ENCODE measurements at regions not wholly inside any gene's neighbourhood (a gene's known extent, or its start where the extent isn't known, plus 50 kb on each side); places are given as distances from the start of the nearest gene placed in this dataset.
"Not testable (repeated sequence)": the region's sequence is repeated elsewhere in the genome, so short reads cannot be mapped to it uniquely, and the experiment has no call there.

- Histone ChIP-seq H3K27ac (ENCODE audit: low read length) (no peak overlapping the region), H3K9ac (ENCODE audit: low read length) (no peak overlapping the region), H3K4me3 (ENCODE audit: low read length) (no peak overlapping the region), H3K27me3 (ENCODE audit: control insufficient read depth, insufficient read depth, low read length) (no peaks in the 10 kb centered on the region), H3K9me3 (ENCODE audit: control insufficient read depth, low read depth, low read length) (no peaks in the 10 kb centered on the region), H3K4me1 (ENCODE audit: control insufficient read depth, low read depth, low read length) (no peaks in the 10 kb centered on the region), H3K36me3 (ENCODE audit: control insufficient read depth, low read depth, low read length) (no peaks in the 10 kb centered on the region)
These were observed 1525.6 kb downstream of the MAT2B start for GRCh38 chr5:165030971-165031370.

GRCh38 chr5:165031371-165031770 lies 1526.0 kb downstream of the MAT2B start:
- H3K9me3 ChIP-seq (ENCODE audit: control insufficient read depth, low read depth, low read length): no peaks in the 10 kb centered on the region
- no peak overlapping the region for H3K4me3 ChIP-seq (ENCODE audit: low read length)
- H3K27me3 ChIP-seq (ENCODE audit: control insufficient read depth, insufficient read depth, low read length): no peaks in the 10 kb centered on the region
- H3K36me3 ChIP-seq (ENCODE audit: control insufficient read depth, low read depth, low read length): no peaks in the 10 kb centered on the region
- no peak overlapping the region for H3K27ac ChIP-seq (ENCODE audit: low read length)
- H3K4me1 ChIP-seq (ENCODE audit: control insufficient read depth, low read depth, low read length): no peaks in the 10 kb centered on the region
- no peak overlapping the region for H3K9ac ChIP-seq (ENCODE audit: low read length)

- Histone ChIP-seq H3K9me3 (ENCODE audit: control insufficient read depth, low read depth, low read length) (no peaks in the 10 kb centered on the region), H3K27ac (ENCODE audit: low read length) (no peak overlapping the region), H3K4me3 (ENCODE audit: low read length) (no peak overlapping the region), H3K27me3 (ENCODE audit: control insufficient read depth, insufficient read depth, low read length) (no peaks in the 10 kb centered on the region), H3K9ac (ENCODE audit: low read length) (no peak overlapping the region), H3K36me3 (ENCODE audit: control insufficient read depth, low read depth, low read length) (no peaks in the 10 kb centered on the region), H3K4me1 (ENCODE audit: control insufficient read depth, low read depth, low read length) (no peaks in the 10 kb centered on the region)
These were observed 1530.1 kb downstream of the MAT2B start for GRCh38 chr5:165035520-165035919.

GRCh38 chr5:165039748-165040147 lies 1534.3 kb downstream of the MAT2B start:
- H3K9me3 ChIP-seq (ENCODE audit: control insufficient read depth, low read depth, low read length): no peaks in the 10 kb centered on the region
- H3K4me1 ChIP-seq (ENCODE audit: control insufficient read depth, low read depth, low read length): no peaks in the 10 kb centered on the region
- no peaks in the 10 kb centered on the region for H3K36me3 ChIP-seq (ENCODE audit: control insufficient read depth, low read depth, low read length)
- no peaks in the 10 kb centered on the region for H3K27me3 ChIP-seq (ENCODE audit: control insufficient read depth, insufficient read depth, low read length)
- H3K27ac ChIP-seq (ENCODE audit: low read length): no peak overlapping the region
- no peak overlapping the region for H3K4me3 ChIP-seq (ENCODE audit: low read length)
- H3K9ac ChIP-seq (ENCODE audit: low read length): no peak overlapping the region

GRCh38 chr5:165045941-165046340 lies 1540.5 kb downstream of the MAT2B start:
- not testable (repeated sequence) for H3K27ac ChIP-seq (ENCODE audit: low read length); H3K4me1 ChIP-seq (ENCODE audit: control insufficient read depth, low read depth, low read length)

GRCh38 chr5:165055476-165055875 lies 1550.1 kb downstream of the MAT2B start:
- Histone ChIP-seq H3K9me3 (ENCODE audit: control insufficient read depth, low read depth, low read length) (no peaks in the 10 kb centered on the region), H3K36me3 (ENCODE audit: control insufficient read depth, low read depth, low read length) (no peaks in the 10 kb centered on the region), H3K27ac (ENCODE audit: low read length) (no peak overlapping the region), H3K4me1 (ENCODE audit: control insufficient read depth, low read depth, low read length) (no peaks in the 10 kb centered on the region), H3K9ac (ENCODE audit: low read length) (no peak overlapping the region), H3K4me3 (ENCODE audit: low read length) (no peak overlapping the region), H3K27me3 (ENCODE audit: control insufficient read depth, insufficient read depth, low read length) (no peaks in the 10 kb centered on the region)

More at GRCh38 chr5:165045941-165046340, 1540.5 kb downstream of the MAT2B start:
- not testable (repeated sequence) for H3K36me3 ChIP-seq (ENCODE audit: control insufficient read depth, low read depth, low read length); H3K4me3 ChIP-seq (ENCODE audit: low read length); H3K27me3 ChIP-seq (ENCODE audit: control insufficient read depth, insufficient read depth, low read length); H3K9ac ChIP-seq (ENCODE audit: low read length); H3K9me3 ChIP-seq (ENCODE audit: control insufficient read depth, low read depth, low read length)

- H3K27ac ChIP-seq (ENCODE audit: low read length): no peak overlapping the region
- no peaks in the 10 kb centered on the region for H3K9me3 ChIP-seq (ENCODE audit: control insufficient read depth, low read depth, low read length)
- H3K36me3 ChIP-seq (ENCODE audit: control insufficient read depth, low read depth, low read length): no peaks in the 10 kb centered on the region
- no peaks in the 10 kb centered on the region for H3K4me1 ChIP-seq (ENCODE audit: control insufficient read depth, low read depth, low read length)
- H3K9ac ChIP-seq (ENCODE audit: low read length): no peak overlapping the region
- no peaks in the 10 kb centered on the region for H3K27me3 ChIP-seq (ENCODE audit: control insufficient read depth, insufficient read depth, low read length)
- H3K4me3 ChIP-seq (ENCODE audit: low read length): no peak overlapping the region
These were observed 1551.7 kb downstream of the MAT2B start for GRCh38 chr5:165057145-165057544.

- no peak overlapping the region for H3K27ac ChIP-seq (ENCODE audit: low read length)
- no peaks in the 10 kb centered on the region for H3K9me3 ChIP-seq (ENCODE audit: control insufficient read depth, low read depth, low read length)
- no peaks in the 10 kb centered on the region for H3K4me1 ChIP-seq (ENCODE audit: control insufficient read depth, low read depth, low read length)
- no peaks in the 10 kb centered on the region for H3K27me3 ChIP-seq (ENCODE audit: control insufficient read depth, insufficient read depth, low read length)
- no peak overlapping the region for H3K4me3 ChIP-seq (ENCODE audit: low read length)
- no peak overlapping the region for H3K9ac ChIP-seq (ENCODE audit: low read length)
- H3K36me3 ChIP-seq (ENCODE audit: control insufficient read depth, low read depth, low read length): no peaks in the 10 kb centered on the region
These were observed 1561.4 kb downstream of the MAT2B start for GRCh38 chr5:165066751-165067385.

GRCh38 chr5:165076686-165077085 lies 1571.3 kb downstream of the MAT2B start:
- no peaks in the 10 kb centered on the region for H3K36me3 ChIP-seq (ENCODE audit: control insufficient read depth, low read depth, low read length)
- no peaks in the 10 kb centered on the region for H3K9me3 ChIP-seq (ENCODE audit: control insufficient read depth, low read depth, low read length)
- H3K9ac ChIP-seq (ENCODE audit: low read length): no peak overlapping the region

GRCh38 chr5:165079389-165079788 lies 1574.0 kb downstream of the MAT2B start:
- H3K36me3 ChIP-seq (ENCODE audit: control insufficient read depth, low read depth, low read length): no peaks in the 10 kb centered on the region
- no peak overlapping the region for H3K9ac ChIP-seq (ENCODE audit: low read length)
- H3K27ac ChIP-seq (ENCODE audit: low read length): no peak overlapping the region
- H3K9me3 ChIP-seq (ENCODE audit: control insufficient read depth, low read depth, low read length): no peaks in the 10 kb centered on the region
- no peak overlapping the region for H3K4me3 ChIP-seq (ENCODE audit: low read length)
- no peaks in the 10 kb centered on the region for H3K27me3 ChIP-seq (ENCODE audit: control insufficient read depth, insufficient read depth, low read length)
- peaks cover 2% of the 10 kb centered on the region for H3K4me1 ChIP-seq (ENCODE audit: control insufficient read depth, low read depth, low read length)

More at GRCh38 chr5:165076686-165077085, 1571.3 kb downstream of the MAT2B start:
- Histone ChIP-seq H3K27ac (ENCODE audit: low read length) (no peak overlapping the region), H3K4me3 (ENCODE audit: low read length) (no peak overlapping the region), H3K4me1 (ENCODE audit: control insufficient read depth, low read depth, low read length) (no peaks in the 10 kb centered on the region), H3K27me3 (ENCODE audit: control insufficient read depth, insufficient read depth, low read length) (no peaks in the 10 kb centered on the region)

GRCh38 chr5:165083394-165083793 lies 1578.0 kb downstream of the MAT2B start:
- H3K9me3 ChIP-seq (ENCODE audit: control insufficient read depth, low read depth, low read length): no peaks in the 10 kb centered on the region
- no peaks in the 10 kb centered on the region for H3K36me3 ChIP-seq (ENCODE audit: control insufficient read depth, low read depth, low read length)
- no peak overlapping the region for H3K4me3 ChIP-seq (ENCODE audit: low read length)
- no peaks in the 10 kb centered on the region for H3K27me3 ChIP-seq (ENCODE audit: control insufficient read depth, insufficient read depth, low read length)
- H3K27ac ChIP-seq (ENCODE audit: low read length): no peak overlapping the region
- H3K9ac ChIP-seq (ENCODE audit: low read length): no peak overlapping the region
- peaks cover 6% of the 10 kb centered on the region for H3K4me1 ChIP-seq (ENCODE audit: control insufficient read depth, low read depth, low read length)

- no peak overlapping the region for H3K4me3 ChIP-seq (ENCODE audit: low read length)
- no peaks in the 10 kb centered on the region for H3K9me3 ChIP-seq (ENCODE audit: control insufficient read depth, low read depth, low read length)
These were observed 1581.0 kb downstream of the MAT2B start for GRCh38 chr5:165086465-165086864.

More at GRCh38 chr5:165086465-165086864, 1581.0 kb downstream of the MAT2B start:
- no peak overlapping the region for H3K27ac ChIP-seq (ENCODE audit: low read length)
- H3K9ac ChIP-seq (ENCODE audit: low read length): no peak overlapping the region
- no peaks in the 10 kb centered on the region for H3K36me3 ChIP-seq (ENCODE audit: control insufficient read depth, low read depth, low read length)
- H3K4me1 ChIP-seq (ENCODE audit: control insufficient read depth, low read depth, low read length): peaks cover 11% of the 10 kb centered on the region
- H3K27me3 ChIP-seq (ENCODE audit: control insufficient read depth, insufficient read depth, low read length): no peaks in the 10 kb centered on the region
